NCI-H748 (cell line): ENCODE measurements at regions not wholly inside any gene's neighbourhood (a gene's known extent, or its start where the extent isn't known, plus 50 kb on each side); places are given as distances from the start of the nearest gene placed in this dataset.
"Not testable (repeated sequence)": the region's sequence is repeated elsewhere in the genome, so short reads cannot be mapped to it uniquely, and the experiment has no call there.

Experiments
- DNase-seq: peaks from one replicate; lab custom pipeline; 2025; ENCODE audit not compliant: unreplicated experiment; lab: John Stamatoyannopoulos, UW

GRCh38 chrX:130550351-130550750, 148.6 kb downstream of the RBMX2 start:
- no peak for DNase-seq

GRCh38 chrX:130552444-130553073, 150.8 kb downstream of the RBMX2 start:
- no peak for DNase-seq

- DNase-seq = no peak
Measured at GRCh38 chrX:130555341-130555740, 153.6 kb downstream of the RBMX2 start.

- DNase-seq = no peak
Measured at GRCh38 chrX:130555757-130556156, 154.0 kb downstream of the RBMX2 start.

GRCh38 chrX:130556951-130557350, 155.2 kb downstream of the RBMX2 start:
- DNase-seq = no peak

GRCh38 chrX:130560544-130560943, 158.8 kb downstream of the RBMX2 start:
- DNase-seq = no peak

- DNase-seq = no peak
Measured at GRCh38 chrX:130561930-130562329, 160.1 kb downstream of the RBMX2 start.

- no peak for DNase-seq
Measured at GRCh38 chrX:130563476-130563875, 161.7 kb downstream of the RBMX2 start.

- peak; percentile 59 for DNase-seq
Measured at GRCh38 chrX:130566028-130566683, 164.4 kb downstream of the RBMX2 start.

GRCh38 chrX:130573030-130573429, 171.2 kb downstream of the RBMX2 start:
- DNase-seq = not testable (repeated sequence)
